GM19023 (cell line): ENCODE measurements at regions not wholly inside any gene's neighbourhood (a gene's known extent, or its start where the extent isn't known, plus 50 kb on each side); places are given as distances from the start of the nearest gene placed in this dataset.
"Not testable (repeated sequence)": the region's sequence is repeated elsewhere in the genome, so short reads cannot be mapped to it uniquely, and the experiment has no call there.

ENCODE experiments used
- ATAC-seq: cut with Tn5 transposase; IDR thresholded peaks from one replicate; pipeline ENCODE4 v1.9.1; 2021; ENCODE audit warnings: mild to moderate bottlenecking, moderate library complexity; ENCODE audit not compliant: unreplicated experiment

DNA sequence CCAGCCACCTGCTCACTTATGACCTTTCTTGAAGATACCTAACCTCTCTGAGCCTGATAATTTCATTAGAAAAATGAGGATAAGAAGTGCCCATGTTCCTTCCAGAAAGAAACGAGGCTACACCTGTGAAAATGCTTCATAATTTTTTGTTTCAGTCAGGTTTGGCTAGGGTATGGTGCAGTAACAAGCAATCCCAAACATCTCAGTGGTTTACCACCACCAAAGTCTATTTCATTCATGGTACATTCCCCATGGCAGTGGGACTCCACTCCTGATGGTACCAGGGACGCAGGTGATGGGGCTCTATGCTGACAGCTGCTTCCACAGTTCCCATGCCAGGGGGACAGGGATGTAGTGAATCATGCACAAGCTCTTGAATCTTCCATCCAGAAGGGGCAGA lies 147.6 kb upstream of the CES5A start:
- no peak for ATAC-seq

DNA sequence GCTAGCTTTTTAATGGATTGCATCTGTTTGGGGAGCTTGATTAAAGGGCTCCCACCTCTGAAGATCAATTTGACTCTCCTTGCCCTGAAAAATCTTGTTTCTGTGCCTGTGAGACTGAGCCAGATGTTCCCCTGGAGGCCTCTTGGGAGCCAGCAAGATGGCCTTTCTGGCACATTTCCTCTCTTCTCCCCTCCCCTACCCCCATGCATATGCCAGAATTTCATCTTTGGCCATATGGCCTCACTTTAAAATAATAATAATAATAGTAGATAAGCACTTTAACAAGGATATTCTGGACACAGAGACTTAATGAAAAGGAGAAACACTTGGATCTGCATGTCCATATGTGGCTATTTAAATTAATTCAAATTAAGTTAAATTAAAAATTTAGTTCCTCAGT lies 144.1 kb upstream of the CES5A start:
- ATAC-seq, result no peak

DNA sequence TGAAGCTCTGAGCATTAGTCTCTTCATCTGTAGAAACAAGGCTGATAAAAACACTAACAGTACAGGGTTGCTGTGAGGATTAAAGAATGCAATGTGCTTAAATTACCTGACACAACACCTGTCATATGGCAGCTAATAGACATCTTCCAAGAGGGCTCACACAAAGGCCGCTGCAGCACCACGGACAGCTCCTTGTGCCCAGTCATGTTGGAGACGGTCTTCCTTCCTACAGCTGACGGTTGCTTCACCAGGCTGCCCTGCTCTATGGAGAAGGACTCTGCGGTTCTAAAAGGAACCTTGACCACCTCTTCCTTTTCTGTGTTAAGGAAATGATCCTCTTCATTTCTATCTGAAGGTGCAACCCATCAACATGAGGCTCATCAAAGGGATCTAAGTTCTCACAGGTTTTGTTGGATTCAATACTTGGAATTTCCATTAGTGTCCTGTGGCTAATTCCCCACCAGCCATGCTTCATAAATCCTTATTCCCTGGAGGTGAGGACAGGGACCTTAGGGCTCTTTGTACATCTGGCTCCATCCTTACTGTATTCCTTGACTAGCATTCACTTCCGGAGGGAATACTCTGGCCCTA lies 138.9 kb upstream of the CES5A start:
- no peak for ATAC-seq

DNA sequence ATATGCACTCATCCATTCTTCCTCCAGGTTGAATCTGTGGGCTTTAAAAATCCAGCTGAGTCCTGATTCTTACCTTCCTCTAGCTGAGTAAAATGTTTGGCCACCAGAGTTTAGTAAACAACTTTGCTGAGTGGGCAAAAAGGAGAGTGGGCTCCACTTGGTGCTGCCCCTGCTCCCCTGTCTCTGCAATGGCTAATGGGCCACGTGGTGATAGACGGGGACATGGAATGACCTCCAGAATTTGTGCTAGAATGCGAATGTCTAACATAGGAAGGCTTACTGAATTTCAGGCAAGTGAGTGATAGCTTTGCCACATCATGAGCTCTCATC lies 137.3 kb upstream of the CES5A start:
- no peak for ATAC-seq

DNA sequence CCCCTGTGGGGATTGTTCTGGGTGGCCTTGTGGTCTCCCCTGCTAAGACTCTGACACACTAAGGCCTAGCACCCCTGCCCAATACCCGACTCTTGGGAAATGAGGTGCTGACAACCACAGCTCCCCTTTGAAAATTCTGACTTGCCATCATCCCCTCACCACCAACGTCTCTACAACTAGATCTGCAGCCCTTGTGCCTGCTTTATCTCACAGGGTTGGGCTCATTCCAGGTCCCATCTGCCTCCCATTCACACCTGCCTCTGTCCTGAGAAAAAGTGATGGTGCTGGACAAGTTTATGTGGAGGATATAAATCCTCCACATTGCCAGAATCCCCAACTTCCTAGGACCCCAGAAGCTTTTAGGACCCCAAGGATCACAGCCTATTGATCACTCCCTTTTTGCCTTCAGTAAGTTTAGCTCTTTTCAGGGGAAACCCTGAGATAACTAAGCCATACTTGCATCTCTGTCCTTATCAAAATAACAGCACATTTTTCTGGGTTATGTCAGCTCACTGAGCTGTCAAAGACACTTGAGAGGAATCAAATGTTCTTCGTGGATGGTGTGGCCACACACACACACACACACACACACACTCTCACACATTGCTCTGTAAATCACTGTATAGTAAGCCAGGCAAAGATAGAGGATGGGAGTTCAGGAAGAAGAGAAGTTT lies 136.8 kb upstream of the CES5A start:
- no peak for ATAC-seq

GRCh38 chr16:56005958-56006357 lies 130.8 kb upstream of the CES5A start:
- no peak for ATAC-seq

- ATAC-seq, result no peak
Measured at GRCh38 chr16:55999683-56000082, 124.5 kb upstream of the CES5A start.

GRCh38 chr16:55993088-55993487 lies 117.9 kb upstream of the CES5A start:
- no peak for ATAC-seq

GRCh38 chr16:55992551-55992950 lies 117.4 kb upstream of the CES5A start:
- ATAC-seq, result no peak

DNA sequence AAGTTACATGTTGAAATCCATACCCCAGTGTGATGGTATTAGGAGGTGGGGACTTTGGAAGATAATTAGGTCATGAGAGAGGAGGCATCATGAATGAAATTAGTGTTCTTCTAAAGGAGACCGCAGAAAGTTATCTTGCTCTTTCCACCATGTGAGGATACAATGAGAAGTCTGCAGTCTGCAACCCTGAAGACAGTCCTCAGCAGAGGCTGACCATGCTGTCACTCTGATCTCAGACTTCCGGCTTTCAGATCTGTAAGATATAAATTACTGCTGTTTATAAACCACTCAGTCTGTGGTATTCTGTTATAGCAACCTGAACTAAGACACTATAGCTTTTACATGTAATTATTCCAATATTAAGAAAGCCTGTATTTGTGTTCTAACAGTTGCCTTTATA lies 116.7 kb upstream of the CES5A start:
- no peak for ATAC-seq

DNA sequence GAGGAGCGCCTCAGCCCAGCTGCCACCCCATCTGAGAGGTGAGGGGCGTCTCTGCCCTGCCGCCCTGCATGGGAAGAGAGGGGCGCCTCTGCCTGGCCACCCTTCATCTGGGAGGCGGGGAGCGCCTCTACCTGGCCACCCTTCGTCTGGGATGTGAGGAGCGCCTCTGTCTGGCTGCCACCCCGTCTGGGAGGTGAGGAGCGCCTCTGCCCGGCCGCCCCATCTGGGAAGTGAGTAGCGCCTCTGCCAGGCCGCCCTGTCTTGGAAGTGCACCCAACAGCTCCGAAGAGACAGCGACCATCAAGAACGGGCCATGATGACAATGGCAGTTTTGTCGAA lies 114.4 kb upstream of the CES5A start:
- ATAC-seq, result no peak

GRCh38 chr16:55988850-55989568 lies 113.8 kb upstream of the CES5A start:
- not testable (repeated sequence) for ATAC-seq

DNA sequence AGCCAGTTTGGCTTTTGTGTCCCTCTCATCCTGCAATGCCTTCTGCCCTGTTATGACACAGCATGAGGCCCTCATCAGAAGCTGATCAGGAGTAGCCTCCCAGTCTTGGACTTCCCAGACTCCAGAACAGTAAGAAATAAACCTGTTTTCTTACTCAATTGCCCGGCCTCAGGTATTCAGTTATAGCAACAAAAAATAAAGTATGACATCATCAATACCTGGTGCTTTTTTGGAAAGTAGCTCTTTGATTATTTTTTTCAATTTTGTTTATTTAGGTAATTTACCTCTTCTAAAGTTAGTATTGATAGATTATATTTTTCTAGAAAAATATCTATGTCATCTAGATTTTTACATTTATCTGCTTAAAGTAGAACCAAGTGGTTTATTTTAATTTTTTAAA lies 112.8 kb upstream of the CES5A start:
- ATAC-seq, result no peak

- no peak for ATAC-seq
Measured at GRCh38 chr16:55982597-55982996, 107.4 kb upstream of the CES5A start.

- ATAC-seq, result no peak
Measured at GRCh38 chr16:55981557-55981956, 106.4 kb upstream of the CES5A start.

DNA sequence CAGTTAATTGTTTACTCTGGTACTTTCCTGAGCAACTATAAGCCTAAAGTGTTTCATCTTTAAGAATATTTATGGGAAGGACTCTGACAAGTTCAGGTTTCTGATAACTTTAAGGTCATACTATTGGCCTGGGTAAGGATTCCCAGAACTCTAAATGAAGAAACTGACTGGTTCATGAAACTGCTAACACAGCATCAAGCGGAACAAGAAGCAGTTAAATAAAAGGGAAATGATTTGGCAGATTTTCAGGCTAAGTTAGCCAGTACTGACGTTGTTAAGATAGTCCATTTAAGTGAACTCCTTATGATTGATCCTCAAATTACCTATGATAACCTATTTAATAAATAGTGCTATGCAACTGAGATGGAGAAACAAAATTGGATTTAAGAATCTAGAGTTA lies 101.6 kb upstream of the CES5A start:
- no peak for ATAC-seq

- ATAC-seq, result no peak
Measured at GRCh38 chr16:55971447-55971846, 96.3 kb upstream of the CES5A start.

GRCh38 chr16:55968221-55968620 lies 93.0 kb upstream of the CES5A start:
- ATAC-seq, result no peak

GRCh38 chr16:55964923-55965475 lies 89.8 kb upstream of the CES5A start:
- ATAC-seq, result no peak

- no peak for ATAC-seq
Measured at GRCh38 chr16:55955845-55956244, 80.7 kb upstream of the CES5A start.

- no peak for ATAC-seq
Measured at GRCh38 chr16:55955424-55955823, 80.3 kb upstream of the CES5A start.

GRCh38 chr16:55954906-55955305 lies 79.7 kb upstream of the CES5A start:
- no peak for ATAC-seq
